Ovary (tissue), 3 donors: ENCODE measurements at regions not wholly inside any gene's neighbourhood (a gene's known extent, or its start where the extent isn't known, plus 50 kb on each side); places are given as distances from the start of the nearest gene placed in this dataset.

Source experiments
- CTCF ChIP-seq, 3 donors: fragments of 450-650 bp in 2 of 3; fragments of 200-600 bp in 1 of 3; IDR thresholded peaks; one replicate each; pipeline versions ENCODE4 v1.5.1 to v1.8.0; 2016 to 2022; ENCODE audit warnings: antibody characterized with exemption in 3 of 3, mild to moderate bottlenecking in 1 of 3
- EP300 ChIP-seq: sonication (generic); formaldehyde crosslinking; IDR thresholded peaks from one replicate; pipeline ENCODE4 v1.6.1; 2017; ENCODE audit warnings: antibody characterized with exemption
- POLR2A ChIP-seq: fragments of 450-650 bp; IDR thresholded peaks from one replicate; pipeline ENCODE4 v1.6.1; 2017; ENCODE audit warnings: antibody characterized with exemption, mild to moderate bottlenecking, moderate library complexity
- donor health status: DM: no; HTN: no; CAD: no.

- TF ChIP-seq POLR2A (no peak), CTCF (IDR thresholded peaks at IDR 0.05) (no peak), EP300 (no peak)
Observed at GRCh38 chr1:212211371-212211770, 73.8 kb upstream of the PPP2R5A start.
